GM18499 (cell line): ENCODE measurements at regions not wholly inside any gene's neighbourhood (a gene's known extent, or its start where the extent isn't known, plus 50 kb on each side); places are given as distances from the start of the nearest gene placed in this dataset.
A peak's percentile ranks its signal among the peaks of the same experiment; 100 is the strongest.
"Not testable (repeated sequence)": the region's sequence is repeated elsewhere in the genome, so short reads cannot be mapped to it uniquely, and the experiment has no call there.

Source experiments
- ATAC-seq: cut with Tn5 transposase; IDR thresholded peaks from one replicate; pipeline ENCODE4 v1.9.1; 2021; ENCODE audit warnings: moderate number of reproducible peaks; ENCODE audit not compliant: insufficient read depth, unreplicated experiment

DNA sequence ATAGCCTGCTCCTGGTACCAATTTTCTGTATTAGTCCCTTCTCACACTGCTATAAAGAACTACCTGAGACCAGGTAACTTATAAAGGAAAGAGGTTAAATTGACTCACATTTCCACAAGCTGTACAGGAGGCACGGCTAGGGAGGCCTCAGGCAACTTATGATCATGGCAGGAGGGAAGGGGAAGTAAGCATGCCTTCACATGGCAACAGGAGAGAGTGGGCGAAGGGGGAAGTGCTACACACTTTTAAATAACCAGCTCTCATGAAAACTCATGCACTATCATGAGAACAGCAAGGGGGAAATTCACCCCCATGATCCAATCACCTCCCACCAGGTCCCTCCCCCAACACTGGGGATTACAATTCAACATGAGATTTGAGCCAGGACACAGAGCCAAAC is 284.5 kb upstream of the KLF4 start:
- not testable (repeated sequence) for ATAC-seq

DNA sequence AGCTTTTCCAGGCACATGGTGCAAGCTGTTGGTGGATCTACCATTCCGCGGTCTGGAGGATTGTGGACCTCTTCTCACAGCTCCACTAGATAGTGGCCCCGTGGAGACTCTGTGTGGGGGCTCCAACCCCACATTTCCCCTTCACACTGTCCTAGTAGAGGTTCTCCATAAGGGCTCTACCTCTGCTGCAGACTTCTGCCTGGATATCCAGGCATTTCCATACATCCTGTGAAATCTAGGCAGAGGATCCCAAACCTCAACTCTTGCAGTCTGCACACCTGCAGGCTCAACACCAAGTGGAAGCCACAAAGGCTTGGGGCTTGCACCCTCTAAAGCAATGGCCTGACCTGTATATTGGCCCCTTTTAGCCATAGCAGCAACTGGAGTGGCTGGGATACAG is 283.4 kb upstream of the KLF4 start:
- ATAC-seq: no peak

DNA sequence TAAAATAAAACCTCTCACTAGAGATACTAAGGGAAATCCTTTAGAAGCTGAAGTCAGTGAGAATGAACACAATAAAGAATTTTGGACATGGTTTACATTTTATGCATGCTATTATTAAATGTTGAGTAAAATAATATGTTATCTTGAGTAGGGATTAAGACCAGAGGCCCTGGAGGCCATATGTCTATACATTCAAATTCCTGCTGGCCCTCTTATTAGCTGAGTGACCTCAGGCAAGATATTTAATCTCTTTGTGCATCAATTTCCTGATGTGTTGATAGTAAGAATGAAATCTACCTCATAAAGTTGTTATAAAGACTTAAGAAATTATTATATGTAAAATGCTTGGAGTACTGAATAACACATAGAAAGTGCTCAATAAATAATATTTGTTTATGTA is 281.1 kb upstream of the KLF4 start:
- ATAC-seq: no peak

DNA sequence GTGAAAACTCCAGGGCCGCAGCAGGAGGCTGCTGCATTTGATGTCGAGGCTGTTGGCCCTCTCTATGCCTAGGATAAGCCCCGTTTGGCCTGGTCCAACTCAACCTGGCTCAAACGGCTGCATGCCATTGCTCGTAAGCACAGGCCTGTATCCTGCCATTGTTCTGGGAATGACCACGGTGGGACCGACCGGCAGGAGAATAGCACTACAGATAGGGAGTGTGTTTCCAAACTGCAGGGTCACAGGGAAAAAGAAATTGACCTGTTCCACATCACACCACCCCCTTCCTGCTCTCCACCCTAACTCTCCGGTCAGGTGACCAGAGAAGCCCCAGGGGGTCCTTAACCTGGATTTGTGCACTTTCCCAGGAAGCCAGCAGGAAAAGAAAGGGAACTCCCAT is 278.7 kb upstream of the KLF4 start:
- ATAC-seq: no peak

DNA sequence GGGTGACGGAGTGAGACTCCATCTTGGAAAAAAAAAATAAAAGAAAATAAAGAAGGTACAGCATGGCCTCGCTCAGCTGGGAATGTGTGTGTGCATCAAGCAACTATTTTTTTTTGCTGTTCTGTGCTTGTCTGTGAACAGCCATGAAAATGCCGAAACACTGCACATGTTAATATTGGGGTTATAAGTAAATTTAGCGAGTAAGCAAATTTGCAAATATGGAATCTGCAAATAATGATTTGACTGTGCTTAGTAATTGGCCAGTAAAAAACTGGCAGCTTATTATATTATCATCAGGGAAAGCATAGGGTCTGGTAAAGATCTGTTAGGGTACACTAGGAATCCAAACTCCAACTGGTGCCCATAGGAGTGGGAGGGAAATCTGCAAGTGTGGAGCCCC is 278.1 kb upstream of the KLF4 start:
- ATAC-seq: no peak

DNA sequence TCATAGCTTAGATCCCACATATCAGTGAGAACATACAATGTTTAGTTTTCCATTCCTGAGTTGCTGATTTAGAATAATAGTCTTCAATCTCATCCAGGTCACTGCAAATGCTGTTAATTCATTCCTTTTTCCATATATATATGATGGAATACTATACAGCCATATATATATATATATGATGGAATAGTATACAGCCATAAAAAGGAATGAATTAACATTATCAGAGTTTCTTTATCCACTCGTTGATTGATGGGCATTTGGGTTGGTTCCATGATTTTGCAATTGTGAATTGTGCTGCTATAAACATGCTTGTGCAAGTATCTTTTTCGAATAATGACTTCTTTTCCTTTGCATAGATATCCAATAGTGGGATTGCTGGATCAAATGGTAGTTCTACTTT is 273.9 kb upstream of the KLF4 start:
- not testable (repeated sequence) for ATAC-seq

DNA sequence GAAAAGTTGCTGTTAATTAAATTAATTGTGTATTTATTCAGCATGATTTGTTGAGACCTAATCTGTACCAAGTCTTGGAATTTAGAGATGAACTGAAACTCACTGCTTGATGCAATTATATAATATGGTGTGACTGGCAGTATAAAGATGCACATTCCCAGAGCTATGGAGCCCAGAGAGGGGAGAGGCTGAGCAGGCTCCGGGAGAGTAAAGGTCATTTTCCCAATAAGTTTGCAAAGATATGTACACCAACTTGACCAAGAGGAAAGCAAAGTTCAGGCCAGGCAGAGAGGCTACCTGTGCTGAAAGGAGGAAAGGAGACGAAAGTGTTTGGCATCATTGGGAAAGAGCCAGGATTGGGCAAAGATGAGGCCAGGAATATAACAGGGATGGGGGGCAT is 271.7 kb upstream of the KLF4 start:
- ATAC-seq: no peak

DNA sequence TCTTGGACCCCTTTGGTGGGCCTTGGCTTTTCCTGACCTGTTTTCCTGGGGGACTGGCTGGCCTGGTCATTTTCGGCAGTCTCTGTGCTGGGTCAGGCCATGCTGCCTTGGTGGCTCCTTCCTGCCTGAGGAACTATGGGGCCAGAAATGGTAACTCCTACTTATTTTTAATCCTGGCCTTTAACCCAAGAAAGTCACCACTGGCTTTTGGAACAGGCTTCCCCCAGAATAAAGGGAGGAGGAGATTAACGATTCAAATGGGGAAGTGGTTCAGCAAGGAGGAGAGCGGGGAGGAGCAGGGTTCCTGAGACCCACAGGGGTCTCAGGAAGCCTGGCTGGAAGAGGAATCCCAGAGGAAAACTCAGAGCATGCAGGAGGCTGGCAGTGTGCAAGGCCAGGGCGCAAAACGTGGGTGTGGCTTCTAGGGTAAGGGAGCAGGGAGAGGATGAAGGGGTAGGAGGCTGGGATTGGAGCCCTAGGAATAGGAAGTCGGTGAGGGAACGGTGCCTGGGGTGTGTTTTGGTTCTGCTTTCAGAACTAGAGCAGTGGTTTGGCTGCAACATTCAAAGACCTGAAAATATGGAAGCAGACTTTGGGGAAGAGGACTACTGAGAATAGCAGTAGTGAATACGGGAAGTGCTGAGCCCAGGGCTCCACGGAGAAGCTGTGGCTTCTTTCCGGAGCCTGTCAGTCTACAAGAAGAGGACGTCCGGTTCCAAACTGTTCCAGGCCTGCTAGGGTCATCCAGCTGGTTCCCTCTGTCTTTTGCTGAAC is 271.1 kb upstream of the KLF4 start:
- no peak for ATAC-seq

DNA sequence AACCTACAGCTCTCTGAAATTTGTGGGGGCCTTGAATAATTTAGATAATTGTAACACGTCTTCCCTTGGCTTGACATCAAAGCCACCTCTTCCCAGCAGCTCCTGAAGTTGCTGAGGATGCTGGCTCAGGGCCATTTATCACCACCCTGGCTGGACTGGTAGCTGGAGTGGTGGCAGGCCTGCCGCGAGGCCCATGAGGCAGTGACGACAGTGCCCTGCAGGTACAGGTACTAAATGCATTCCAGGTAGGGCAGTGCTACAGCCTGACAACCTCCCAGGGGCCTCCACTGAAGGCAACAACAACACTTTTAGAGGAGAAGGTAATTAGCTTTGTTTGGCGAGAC is 270.2 kb upstream of the KLF4 start:
- ATAC-seq: no peak

DNA sequence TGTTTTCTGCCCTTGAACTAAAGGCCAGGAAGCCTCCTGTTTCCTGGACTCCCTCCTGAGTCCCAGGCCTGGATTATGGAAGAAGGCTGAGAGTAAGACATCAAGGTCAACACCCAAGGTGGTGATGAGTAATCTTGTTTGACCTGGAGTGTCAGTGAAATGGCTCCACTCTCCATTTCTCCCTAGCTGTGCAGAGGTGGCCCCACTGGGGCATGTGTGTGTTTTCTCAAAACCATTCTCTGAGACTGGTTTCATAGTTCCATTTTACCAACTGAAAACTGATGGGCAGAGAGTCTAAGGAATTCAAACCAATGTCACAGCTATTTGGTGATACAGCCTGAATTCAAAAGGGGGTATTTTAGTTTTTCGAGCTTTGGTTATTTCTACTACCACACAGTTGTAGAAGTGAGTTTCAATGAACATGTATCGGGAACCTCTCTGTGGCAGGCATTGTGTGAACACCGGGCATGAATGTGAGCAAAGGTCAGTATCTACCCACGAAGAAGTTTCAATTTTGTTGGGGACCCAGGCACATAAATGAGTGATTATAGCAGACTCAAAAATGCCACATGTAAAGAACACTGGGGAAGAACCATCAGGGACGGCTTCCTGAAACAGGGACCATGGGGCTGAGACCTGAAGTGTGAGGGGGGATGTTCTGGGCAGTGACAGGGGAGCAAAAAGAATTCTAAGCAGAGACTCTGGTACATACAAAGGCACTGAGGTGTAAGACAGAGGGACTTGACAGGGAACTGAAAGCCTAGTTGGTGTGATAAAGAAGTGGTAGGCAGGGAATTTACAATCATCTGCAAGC is 269.6 kb upstream of the KLF4 start:
- no peak for ATAC-seq

DNA sequence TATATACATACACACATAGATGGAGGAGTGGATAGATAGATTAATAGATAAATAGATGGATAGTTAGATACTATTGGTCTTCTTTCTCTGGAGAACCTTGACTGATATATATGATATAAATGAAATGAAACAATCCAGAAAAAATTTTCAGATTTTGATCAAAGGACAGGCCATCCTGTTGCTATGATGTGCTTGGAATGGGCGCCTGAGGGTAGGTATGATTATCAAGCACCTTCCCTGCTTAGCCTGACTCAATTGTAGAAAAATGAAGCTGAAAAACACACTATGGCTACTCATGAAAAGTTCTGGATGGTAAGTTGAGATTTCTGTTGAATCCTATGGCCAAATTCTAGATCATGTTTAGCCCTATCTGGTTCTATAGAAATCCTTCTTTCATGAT is 266.5 kb upstream of the KLF4 start:
- ATAC-seq: no peak

DNA sequence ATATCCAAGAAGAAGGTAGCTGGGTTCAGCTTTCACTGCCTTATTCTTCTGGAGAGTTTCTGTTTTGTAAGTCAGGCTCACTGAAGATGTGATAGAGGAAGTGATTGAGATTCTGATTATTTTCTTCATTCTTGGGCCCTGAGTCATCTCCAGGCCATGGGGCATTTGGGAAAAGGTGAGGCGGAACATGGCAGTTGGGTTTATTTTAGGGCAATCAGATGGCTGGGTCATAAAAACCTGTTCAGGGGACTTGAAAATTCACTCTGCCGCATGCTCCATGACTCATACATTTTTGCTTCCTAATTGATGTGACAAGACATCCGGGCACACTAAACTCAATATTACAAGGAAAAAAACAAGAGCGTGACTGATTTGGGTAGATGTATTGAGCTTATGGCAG is 265.7 kb upstream of the KLF4 start:
- no peak for ATAC-seq

DNA sequence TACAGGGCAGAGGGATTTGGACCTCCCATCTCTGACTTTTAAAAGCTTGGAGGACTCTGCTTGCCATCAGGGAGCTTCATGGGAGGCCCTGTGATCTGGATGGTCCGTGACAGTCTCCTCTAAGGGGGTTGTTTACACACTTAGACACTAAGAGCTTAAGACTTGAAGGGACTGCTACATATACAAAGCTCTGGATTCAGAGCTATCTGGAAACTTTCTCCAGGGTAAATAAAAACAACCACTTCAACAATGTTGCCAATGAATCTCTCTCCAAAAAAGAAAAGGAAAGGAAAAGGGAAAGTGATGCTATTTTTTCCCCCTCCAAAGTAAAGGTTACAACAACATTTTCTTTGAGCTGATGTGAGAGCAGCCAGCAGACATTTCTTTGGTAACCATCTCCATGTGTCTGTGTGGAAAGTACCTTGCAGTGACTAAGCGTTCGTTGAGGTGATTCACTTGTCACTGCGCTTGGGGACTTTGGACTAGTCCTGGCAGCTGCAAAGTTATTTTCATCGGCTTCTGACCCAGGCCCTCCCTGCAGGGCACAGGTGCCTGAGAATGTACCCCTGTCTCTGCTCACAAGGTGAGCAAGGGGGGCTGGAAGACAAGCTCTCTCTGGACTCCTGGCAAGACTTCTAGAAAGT is 262.1 kb upstream of the KLF4 start:
- ATAC-seq: peak; percentile 83

DNA sequence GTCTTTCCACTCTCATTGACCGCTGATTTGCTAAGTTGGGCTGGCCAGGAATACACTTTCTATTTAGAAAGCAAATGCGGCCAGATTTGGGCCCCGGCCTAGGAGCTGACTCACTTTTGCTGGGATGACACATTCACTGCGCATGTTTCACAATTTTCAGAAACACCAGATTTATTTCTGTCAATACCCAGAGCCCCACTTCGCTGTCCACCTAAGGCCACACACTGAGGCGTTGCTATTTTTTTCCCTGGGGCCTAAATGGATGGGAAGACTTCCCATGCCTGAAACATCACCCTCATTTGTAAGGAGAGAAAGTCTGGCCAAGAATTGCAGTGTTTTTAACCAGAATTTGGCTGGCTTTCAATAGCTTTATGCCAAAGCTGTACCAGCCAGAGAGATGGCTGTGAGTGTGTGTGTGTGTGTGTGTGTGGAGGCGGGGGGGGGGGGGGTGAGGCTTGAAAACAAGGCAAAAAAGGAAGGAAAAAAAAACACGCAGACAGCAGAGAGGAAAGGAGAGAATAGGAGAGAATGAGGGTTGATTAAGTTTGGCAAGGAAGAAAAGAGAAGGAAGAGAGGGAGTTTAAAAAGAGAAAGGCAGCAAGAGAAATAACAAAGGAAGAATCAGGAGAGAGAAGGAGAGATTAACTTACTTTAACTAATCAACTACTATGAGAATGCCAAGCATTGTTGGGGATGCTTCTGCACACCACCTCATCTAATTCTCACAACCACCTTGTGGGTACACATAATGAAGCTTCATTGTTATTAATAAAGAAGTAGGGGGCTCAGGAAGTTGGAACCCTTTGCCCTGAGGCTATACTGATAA is 261.4 kb upstream of the KLF4 start:
- ATAC-seq: no peak

DNA sequence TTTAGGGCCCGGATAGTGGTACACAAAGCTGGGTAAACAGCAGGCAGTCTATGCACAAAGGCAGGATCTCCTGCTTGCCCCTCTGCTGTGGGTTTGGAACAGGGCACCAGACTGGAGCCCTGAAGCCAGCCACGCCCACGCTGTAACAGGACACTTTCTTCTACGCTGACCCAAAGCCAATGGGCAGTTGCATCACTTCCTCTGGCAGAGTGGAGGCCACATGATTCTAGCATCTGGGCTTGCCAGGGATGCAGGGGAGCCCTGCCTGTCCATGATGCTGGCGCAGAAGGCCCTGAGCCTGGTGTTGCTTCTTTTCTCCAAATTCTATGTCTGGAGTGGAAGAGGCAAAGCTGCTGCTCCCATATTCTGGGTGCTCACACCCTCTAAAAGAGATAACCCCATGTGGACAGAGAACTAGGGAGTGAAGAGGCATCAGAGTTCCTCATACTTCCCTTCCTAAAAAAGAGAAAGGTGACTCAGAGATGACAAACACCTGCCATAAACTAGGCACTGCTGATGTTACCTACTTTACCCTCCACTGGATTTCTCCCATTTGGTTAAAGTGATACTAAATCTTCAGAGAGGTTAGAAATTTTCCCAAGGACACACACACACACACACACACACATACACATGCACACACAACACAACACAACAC is 260.3 kb upstream of the KLF4 start:
- no peak for ATAC-seq

DNA sequence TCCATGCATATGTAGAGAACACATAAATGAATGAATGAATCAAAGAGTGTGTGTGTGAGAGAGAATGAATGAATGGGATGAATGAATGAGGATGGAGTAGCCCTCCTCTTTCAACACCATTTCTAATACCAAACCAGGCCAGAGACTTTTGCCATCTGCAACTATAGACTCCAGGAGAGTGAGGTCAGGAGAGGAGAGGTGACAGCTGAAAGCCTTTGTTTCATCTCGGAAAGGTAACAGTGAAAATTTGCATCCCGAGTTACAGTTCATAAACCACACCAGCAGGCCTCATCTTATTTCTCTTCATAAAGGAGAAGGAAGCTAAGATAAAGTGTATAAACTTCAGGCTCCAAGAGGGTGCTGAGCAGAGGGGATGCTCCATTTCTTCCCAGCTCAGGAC is 255.3 kb upstream of the KLF4 start:
- no peak for ATAC-seq

DNA sequence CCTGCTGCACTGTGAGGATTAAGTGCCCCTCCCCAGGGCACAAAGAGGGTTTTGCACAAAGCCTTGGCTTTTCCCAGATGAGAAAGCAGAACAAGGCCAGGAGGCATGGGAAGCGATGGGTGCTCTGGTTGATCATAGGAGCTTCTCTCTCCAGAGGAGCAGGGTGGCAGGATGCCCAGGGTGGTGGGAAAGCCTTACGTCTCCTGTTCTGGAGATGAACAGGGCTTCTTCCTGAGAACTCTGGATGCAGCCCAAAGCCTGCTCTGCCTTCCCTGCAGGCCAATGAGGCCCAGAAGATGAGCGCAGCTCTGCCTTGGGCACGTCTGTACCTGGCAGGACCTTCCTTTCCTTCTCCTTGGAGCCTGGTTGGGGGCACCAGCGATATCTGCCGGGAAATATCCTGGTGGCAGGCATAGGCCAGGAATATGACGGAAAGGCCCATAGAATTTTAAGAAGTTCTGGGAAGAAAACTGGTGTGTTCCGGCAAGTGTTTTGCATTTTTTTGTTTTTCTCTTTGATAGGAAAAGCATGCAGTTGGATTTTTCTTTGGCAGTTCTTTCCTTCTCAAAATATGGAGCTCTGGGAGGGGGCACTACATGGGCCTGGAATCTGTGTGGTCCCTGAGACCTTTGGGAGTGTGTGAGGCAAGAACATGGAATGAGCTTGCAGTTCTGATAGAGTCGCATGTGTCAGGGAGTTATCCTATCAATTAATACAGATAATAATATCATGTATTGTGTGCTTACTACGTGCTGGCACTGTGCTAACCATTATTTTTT is 253.2 kb upstream of the KLF4 start:
- no peak for ATAC-seq

DNA sequence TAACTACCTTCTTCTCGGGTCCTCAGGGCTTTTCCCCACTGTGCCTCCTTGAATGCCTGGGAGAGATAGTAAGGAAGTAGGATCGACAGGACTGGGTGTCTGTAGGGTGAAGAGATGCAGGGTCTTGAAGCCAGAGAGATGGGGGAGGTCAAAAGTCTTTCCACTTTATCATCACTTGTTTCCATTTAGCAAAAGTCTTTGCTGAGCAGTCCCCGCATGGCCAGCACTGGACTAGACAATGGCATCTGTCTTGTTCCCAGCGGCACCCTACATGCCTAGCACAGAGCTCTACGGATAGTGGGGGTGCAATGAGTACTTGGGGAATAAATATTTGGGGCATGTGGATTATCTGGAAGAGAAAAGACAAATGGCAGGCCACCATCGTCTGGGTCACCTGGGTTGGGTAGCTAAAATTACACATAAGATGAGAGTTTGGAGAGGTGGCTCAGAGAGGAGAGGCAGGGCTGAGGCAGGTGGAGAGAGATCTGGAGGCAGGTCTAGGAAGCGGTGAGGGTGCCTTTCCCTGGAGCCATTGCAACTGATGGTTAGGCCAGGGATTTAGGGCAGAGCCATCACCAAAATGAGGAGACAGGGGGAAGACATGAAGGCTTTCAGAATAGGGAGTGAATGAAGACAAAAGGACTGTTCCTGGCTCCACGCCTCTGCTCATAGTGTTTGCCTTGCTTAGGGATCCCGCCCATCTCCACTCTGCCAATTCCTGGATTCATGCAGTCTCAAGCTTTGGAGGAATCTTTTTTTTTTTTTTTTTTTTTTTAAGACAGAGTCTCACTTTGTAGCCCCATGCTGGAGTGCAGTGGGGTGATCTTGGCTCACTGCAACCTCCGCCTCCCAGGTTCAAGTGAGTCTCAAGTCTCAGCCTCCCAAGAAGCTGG is 250.8 kb upstream of the KLF4 start:
- ATAC-seq: no peak
